ENCODE measurements at regions not wholly inside any gene's neighbourhood (a gene's known extent, or its start where the extent isn't known, plus 50 kb on each side); places are given as distances from the start of the nearest gene placed in this dataset.

- TF ChIP-seq ZBTB40 (IDR thresholded peaks at IDR 0.05) (no peak), ZBTB40 (CRISPR knock-in tag; IDR thresholded peaks at IDR 0.05) (no peak), BORCS8-MEF2B (CRISPR knock-in tag; IDR thresholded peaks at IDR 0.05) (no peak), ZNF691 (CRISPR knock-in tag; IDR thresholded peaks at IDR 0.05; ENCODE audit: borderline replicate concordance, low read depth) (no peak)
Observed at GRCh38 chr17:438191-438590, 85.6 kb upstream of the RPH3AL start (continued).

Data from HepG2 (cell line).